Endothelial cell of umbilical vein (primary cell): ENCODE measurements at regions not wholly inside any gene's neighbourhood (a gene's known extent, or its start where the extent isn't known, plus 50 kb on each side); places are given as distances from the start of the nearest gene placed in this dataset.

Experiments used
- BruUV-seq: library from RNA; stranded (reverse); fragments of 400-500 nt; replicated peaks from 2 replicates; lab custom pipeline; 2021; lab: Mats Ljungman, UMichigan
- CTCF ChIA-PET: fragments of 300-600, 350-600 bp; sonication (Branson Sonifier 250); formaldehyde crosslinking; loops from one replicate; lab custom pipeline; 2021; ENCODE audit warnings: antibody characterized with exemption, inconsistent platforms; lab: Charles Lee
- POLR2A ChIA-PET: fragments of 300-600, 350-600 bp; sonication (Branson Sonifier 250); formaldehyde crosslinking; loops from one replicate; lab custom pipeline; 2021; ENCODE audit warnings: antibody characterized with exemption, inconsistent platforms; lab: Charles Lee
- DNase-seq: peaks from one replicate; pipeline ENCODE4 v3.0.0-alpha.2; 2011; ENCODE audit warnings: low read depth, low spot score
- FAIRE-seq: peaks from 2 replicates; lab custom pipeline; 2011; peaks lifted over from hg19 to GRCh38; lab: Jason Lieb, UNC
- H2AFZ ChIP-seq: 2 replicates; pipeline ENCODE4 v1.6.0; 2012; ENCODE audit warnings: low read depth, low read length, control low read depth, inconsistent platforms
- H3K27ac ChIP-seq: 2 replicates; pipeline ENCODE4 v1.5.1; 2011; ENCODE audit warnings: low read depth, mild to moderate bottlenecking, control low read depth, low read length, moderate library complexity; ENCODE audit not compliant: insufficient read depth
- H3K27me3 ChIP-seq, 2 experiments: 2 replicates each; pipeline versions ENCODE4 v1.6.0 to v1.6.1; 2011; ENCODE audit warnings: low read length in 2 of 2, mixed read lengths in 1 of 2; ENCODE audit not compliant: control insufficient read depth in 2 of 2, insufficient read depth in 2 of 2
- H3K36me3 ChIP-seq, 2 experiments: 2 replicates in 1 of 2; 3 replicates in 1 of 2; pipeline ENCODE4 v1.5.1; 2011; ENCODE audit warnings: low read length in 2 of 2, mild to moderate bottlenecking in 1 of 2, moderate library complexity in 1 of 2; ENCODE audit not compliant: control insufficient read depth in 2 of 2, insufficient read depth in 2 of 2; ENCODE audit errors: extremely low read depth in 1 of 2
- H3K4me1 ChIP-seq: 3 replicates; pipeline ENCODE4 v1.5.1; 2011; ENCODE audit warnings: mild to moderate bottlenecking, low read length; ENCODE audit not compliant: control insufficient read depth, insufficient read depth; ENCODE audit errors: extremely low read depth
- H3K4me2 ChIP-seq: 2 replicates; pipeline ENCODE4 v1.6.1; 2011; ENCODE audit warnings: low read length, control low read depth, mixed read lengths; ENCODE audit not compliant: insufficient read depth
- H3K4me3 ChIP-seq, 3 experiments: fragments of 200-600 bp in 1 of 3; sonication (generic), shearing (Covaris generic) in 1 of 3; replicated peaks in 1 of 3; 2 replicates each; pipeline ENCODE4 v1.5.1; 2011 to 2016; ENCODE audit warnings: control low read depth in 3 of 3, low read length in 3 of 3, mild to moderate bottlenecking in 2 of 3, inconsistent platforms in 1 of 3, low read depth in 1 of 3, moderate library complexity in 1 of 3; ENCODE audit not compliant: insufficient read depth in 1 of 3
- H3K79me2 ChIP-seq: 2 replicates; pipeline ENCODE4 v1.6.0; 2012; ENCODE audit warnings: low read length, inconsistent platforms; ENCODE audit not compliant: control insufficient read depth, insufficient read depth
- H3K9ac ChIP-seq: replicated peaks from 2 replicates; pipeline ENCODE3; 2011; ENCODE audit warnings: low read length, control low read depth; ENCODE audit not compliant: insufficient read depth; ENCODE audit errors: extremely low read depth
- H3K9me1 ChIP-seq: replicated peaks from 3 replicates; pipeline ENCODE4 v1.6.0; 2011; ENCODE audit warnings: mild to moderate bottlenecking, low read length; ENCODE audit not compliant: control insufficient read depth, insufficient read depth; ENCODE audit errors: extremely low read depth
- H3K9me3 ChIP-seq: replicated peaks from 2 replicates; pipeline ENCODE4 v1.5.1; 2012; ENCODE audit warnings: low read length, inconsistent platforms; ENCODE audit not compliant: control insufficient read depth, insufficient read depth
- H4K20me1 ChIP-seq: replicated peaks from 2 replicates; pipeline ENCODE3; 2011; ENCODE audit warnings: mild to moderate bottlenecking, low read length; ENCODE audit not compliant: control insufficient read depth, insufficient read depth; ENCODE audit errors: extremely low read depth
- EZH2 ChIP-seq: IDR thresholded peaks from 2 replicates; pipeline ENCODE4 v1.6.1; 2012; ENCODE audit warnings: borderline replicate concordance, low read depth, mild to moderate bottlenecking, moderate library complexity, low read length, inconsistent platforms; ENCODE audit not compliant: severe bottlenecking
- FOS ChIP-seq: IDR thresholded peaks from 2 replicates; pipeline ENCODE4 v1.6.1; 2011; ENCODE audit warnings: mild to moderate bottlenecking, low read length, moderate library complexity, borderline replicate concordance; ENCODE audit not compliant: insufficient read depth
- GATA2 ChIP-seq: IDR thresholded peaks from 2 replicates; pipeline ENCODE4 v1.7.0; 2011; ENCODE audit warnings: low read depth, mild to moderate bottlenecking, moderate library complexity, mixed read lengths, low read length; ENCODE audit not compliant: insufficient read length, insufficient read depth
- JUN ChIP-seq: IDR thresholded peaks from 2 replicates; pipeline ENCODE4 v1.6.1; 2011; ENCODE audit warnings: borderline replicate concordance, low read depth; ENCODE audit not compliant: insufficient read length, insufficient read depth
- MYC ChIP-seq: IDR thresholded peaks from one replicate; pipeline ENCODE4 v1.6.1; 2011; ENCODE audit warnings: mild to moderate bottlenecking, low read depth, low read length
- POLR2A ChIP-seq: IDR thresholded peaks from 2 replicates; pipeline ENCODE4 v1.6.1; 2012; ENCODE audit warnings: low read depth, mild to moderate bottlenecking, control low read depth, low read length
- POLR2AphosphoS5 ChIP-seq: IDR thresholded peaks from 2 replicates; pipeline ENCODE4 v1.6.1; 2012; ENCODE audit warnings: low read depth, mild to moderate bottlenecking, control low read depth, low read length, moderate library complexity; ENCODE audit not compliant: insufficient read depth
- dilution Hi-C: fragments of 300-500 bp; cut with MboI; formaldehyde crosslinking; loops from one replicate; pipeline ENCODE4 v1.15.0; 2019; ENCODE audit warnings: low sequenced_read_pairs; ENCODE audit not compliant: extremely low pct_ligation_motif_present
- intact Hi-C: fragments of 100-400 bp; cut with micrococcal nuclease; formaldehyde crosslinking; loops from one replicate; pipeline ENCODE4 v1.10.0; 2022
- TF ChIP-seq, protein P1 (sequence below), 2 donors: IDR thresholded peaks; 1 replicate in 1 of 2; 2 replicates in 1 of 2; pipeline ENCODE4 v1.5.1; 2011; ENCODE audit warnings: low read length in 2 of 2, mild to moderate bottlenecking in 2 of 2, moderate library complexity in 2 of 2, control low read depth in 1 of 2, inconsistent platforms in 1 of 2, low read depth in 1 of 2; ENCODE audit not compliant: insufficient read depth in 1 of 2; ENCODE audit errors: extremely low read depth in 1 of 2
- TF ChIP-seq, protein P2 (sequence below): IDR thresholded peaks from 2 replicates; pipeline ENCODE4 v1.6.1; 2011; ENCODE audit not compliant: insufficient read depth, insufficient read length

DNA sequence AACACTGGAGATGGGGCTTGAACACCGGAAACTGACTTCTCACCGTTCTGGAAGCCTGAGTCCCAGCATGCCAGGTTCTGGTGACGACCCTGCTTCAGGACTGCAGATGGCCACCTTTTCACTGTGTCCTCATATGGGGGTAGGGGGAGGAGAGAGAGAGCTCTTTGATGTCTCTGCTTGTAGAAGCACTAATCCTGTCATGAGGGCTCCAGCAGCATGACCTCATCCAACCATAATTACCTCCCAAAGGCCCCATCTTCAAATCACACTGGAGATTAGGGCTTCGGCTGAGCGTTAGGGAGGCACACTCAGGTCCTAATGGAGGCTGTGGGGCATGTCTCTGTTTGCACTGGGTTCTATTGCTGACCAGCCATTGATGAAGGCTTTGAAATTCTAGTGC is 255.3 kb downstream of the TEX29 start:
- dilution Hi-C loops (no loop called here), intact Hi-C loops (no loop called here)
- Histone ChIP-seq H3K27me3 (no peaks in the 10 kb centered on the region), H3K79me2 (no peaks in the 10 kb centered on the region), H4K20me1 (no peaks in the 10 kb centered on the region), H3K4me2 (no peak overlapping the region), H3K27ac (no peak overlapping the region), H3K4me1 (no peaks in the 10 kb centered on the region), H3K9me1 (no peaks in the 10 kb centered on the region), H2AFZ (no peak overlapping the region), H3K36me3 (no peaks in the 10 kb centered on the region), H3K9ac (no peak overlapping the region), H3K9me3 (no peaks in the 10 kb centered on the region), H3K4me3 (no peak overlapping the region)
- no peak for DNase-seq
- TF ChIP-seq EZH2 (no peak), MYC (no peak), GATA2 (no peak), POLR2A (no peak), POLR2AphosphoS5 (no peak), JUN (no peak), FOS (no peak)
- TF ChIP-seq, protein P1, sequence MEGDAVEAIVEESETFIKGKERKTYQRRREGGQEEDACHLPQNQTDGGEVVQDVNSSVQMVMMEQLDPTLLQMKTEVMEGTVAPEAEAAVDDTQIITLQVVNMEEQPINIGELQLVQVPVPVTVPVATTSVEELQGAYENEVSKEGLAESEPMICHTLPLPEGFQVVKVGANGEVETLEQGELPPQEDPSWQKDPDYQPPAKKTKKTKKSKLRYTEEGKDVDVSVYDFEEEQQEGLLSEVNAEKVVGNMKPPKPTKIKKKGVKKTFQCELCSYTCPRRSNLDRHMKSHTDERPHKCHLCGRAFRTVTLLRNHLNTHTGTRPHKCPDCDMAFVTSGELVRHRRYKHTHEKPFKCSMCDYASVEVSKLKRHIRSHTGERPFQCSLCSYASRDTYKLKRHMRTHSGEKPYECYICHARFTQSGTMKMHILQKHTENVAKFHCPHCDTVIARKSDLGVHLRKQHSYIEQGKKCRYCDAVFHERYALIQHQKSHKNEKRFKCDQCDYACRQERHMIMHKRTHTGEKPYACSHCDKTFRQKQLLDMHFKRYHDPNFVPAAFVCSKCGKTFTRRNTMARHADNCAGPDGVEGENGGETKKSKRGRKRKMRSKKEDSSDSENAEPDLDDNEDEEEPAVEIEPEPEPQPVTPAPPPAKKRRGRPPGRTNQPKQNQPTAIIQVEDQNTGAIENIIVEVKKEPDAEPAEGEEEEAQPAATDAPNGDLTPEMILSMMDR (IDR thresholded peaks at IDR 0.05; ENCODE audit: extremely low read depth in 1 of 2, insufficient read depth in 1 of 2, low read depth in 1 of 2, low read length in 2 of 2) = no peak
- TF ChIP-seq, protein P2, sequence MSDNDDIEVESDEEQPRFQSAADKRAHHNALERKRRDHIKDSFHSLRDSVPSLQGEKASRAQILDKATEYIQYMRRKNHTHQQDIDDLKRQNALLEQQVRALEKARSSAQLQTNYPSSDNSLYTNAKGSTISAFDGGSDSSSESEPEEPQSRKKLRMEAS = no peak
- no TSS peak for BruUV-seq
- FAIRE-seq = no peak
- ChIA-PET POLR2A (no interaction called here), CTCF (no interaction called here)
